Endodermal cell (in vitro differentiated cells): ENCODE measurements at regions not wholly inside any gene's neighbourhood (a gene's known extent, or its start where the extent isn't known, plus 50 kb on each side); places are given as distances from the start of the nearest gene placed in this dataset.

ENCODE experiments used
- DNase-seq: peaks from one replicate; pipeline ENCODE4 v3.0.0-alpha.2; 2017
- H3K27ac ChIP-seq: 2 replicates; pipeline ENCODE4 v1.5.1; 2013; ENCODE audit warnings: mild to moderate bottlenecking, low read depth, low read length, moderate library complexity
- H3K27me3 ChIP-seq: 2 replicates; pipeline ENCODE4 v1.6.1; 2013; ENCODE audit warnings: mild to moderate bottlenecking, low read length, moderate library complexity; ENCODE audit not compliant: insufficient read depth, control insufficient read depth, poor library complexity, severe bottlenecking
- H3K36me3 ChIP-seq: 2 replicates; pipeline ENCODE4 v1.7.0; 2013; ENCODE audit warnings: mild to moderate bottlenecking, low read length, moderate library complexity; ENCODE audit not compliant: control insufficient read depth, insufficient read depth
- H3K4me1 ChIP-seq: one replicate; pipeline ENCODE4 v1.7.0; 2013; ENCODE audit warnings: low read length; ENCODE audit not compliant: control insufficient read depth, insufficient read depth
- H3K4me3 ChIP-seq: 2 replicates; pipeline ENCODE4 v1.5.1; 2013; ENCODE audit warnings: mild to moderate bottlenecking, low read length, moderate library complexity
- H3K9ac ChIP-seq: 2 replicates; pipeline ENCODE4 v1.6.1; 2013; ENCODE audit warnings: mild to moderate bottlenecking, low read length, moderate library complexity; ENCODE audit not compliant: poor library complexity, severe bottlenecking; ENCODE audit errors: extremely low read depth
- H3K9me3 ChIP-seq: 2 replicates; pipeline ENCODE4 v1.6.1; 2013; ENCODE audit warnings: mild to moderate bottlenecking, low read length, moderate library complexity; ENCODE audit not compliant: control insufficient read depth
- H3K27ac Mint-ChIP-seq: 2 replicates; pipeline ENCODE4 v1.8.0; 2020; ENCODE audit warnings: mixed read lengths
- H3K27me3 Mint-ChIP-seq: 2 replicates; pipeline ENCODE4 v1.8.0; 2021; ENCODE audit warnings: mild to moderate bottlenecking, mixed read lengths; ENCODE audit not compliant: insufficient read depth
- H3K36me3 Mint-ChIP-seq: 2 replicates; pipeline ENCODE4 v1.8.0; 2020; ENCODE audit warnings: low read depth, mixed read lengths
- H3K4me1 Mint-ChIP-seq: 2 replicates; pipeline ENCODE4 v1.8.0; 2020; ENCODE audit warnings: mixed read lengths
- H3K4me3 Mint-ChIP-seq: 2 replicates; pipeline ENCODE4 v1.8.0; 2020; ENCODE audit warnings: mild to moderate bottlenecking, moderate library complexity, mixed read lengths
- H3K9me3 Mint-ChIP-seq: 2 replicates; pipeline ENCODE4 v1.8.0; 2020; ENCODE audit warnings: mild to moderate bottlenecking, mixed read lengths
- WGBS, 2 experiments: methylation state at CpG; one replicate each; pipeline versions ENCODE4 v1.1.5 to v1.1.7; 2013; ENCODE audit warnings: missing lambda C conversion rate in 2 of 2, mixed read lengths in 1 of 2; ENCODE audit not compliant: insufficient coverage in 1 of 2, insufficient read length in 1 of 2; 5-methylcytosine and 5-hydroxymethylcytosine counted together
- TF ChIP-seq, protein P1 (sequence below): fragments of 200-600 bp; sonication (generic); conservative IDR thresholded peaks from 2 replicates; pipeline ENCODE4 v1.5.0; 2021; ENCODE audit warnings: antibody characterized with exemption, mild to moderate bottlenecking

DNA sequence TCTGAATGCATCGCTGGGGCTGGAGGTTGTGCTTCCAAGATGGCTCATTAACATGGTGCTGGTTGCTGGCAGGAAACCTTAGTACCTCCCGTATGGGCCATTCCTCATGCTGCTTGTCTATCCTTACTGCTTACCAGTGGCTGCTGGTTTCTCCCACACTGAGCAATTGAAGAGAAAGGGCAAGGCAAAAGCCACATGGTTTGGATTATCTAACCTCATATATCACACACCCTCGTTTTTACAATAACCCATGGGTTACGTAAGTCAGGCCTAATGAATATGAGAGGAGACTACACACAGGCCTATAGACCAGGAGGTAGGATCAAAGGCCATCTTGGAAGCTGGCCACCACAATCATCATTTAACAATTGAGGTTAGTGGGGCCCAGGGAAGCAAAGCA, 141.8 kb upstream of the EDNRA start:
- no peaks in the 10 kb centered on the region for H3K36me3 Mint-ChIP-seq
- TF ChIP-seq, protein P1, sequence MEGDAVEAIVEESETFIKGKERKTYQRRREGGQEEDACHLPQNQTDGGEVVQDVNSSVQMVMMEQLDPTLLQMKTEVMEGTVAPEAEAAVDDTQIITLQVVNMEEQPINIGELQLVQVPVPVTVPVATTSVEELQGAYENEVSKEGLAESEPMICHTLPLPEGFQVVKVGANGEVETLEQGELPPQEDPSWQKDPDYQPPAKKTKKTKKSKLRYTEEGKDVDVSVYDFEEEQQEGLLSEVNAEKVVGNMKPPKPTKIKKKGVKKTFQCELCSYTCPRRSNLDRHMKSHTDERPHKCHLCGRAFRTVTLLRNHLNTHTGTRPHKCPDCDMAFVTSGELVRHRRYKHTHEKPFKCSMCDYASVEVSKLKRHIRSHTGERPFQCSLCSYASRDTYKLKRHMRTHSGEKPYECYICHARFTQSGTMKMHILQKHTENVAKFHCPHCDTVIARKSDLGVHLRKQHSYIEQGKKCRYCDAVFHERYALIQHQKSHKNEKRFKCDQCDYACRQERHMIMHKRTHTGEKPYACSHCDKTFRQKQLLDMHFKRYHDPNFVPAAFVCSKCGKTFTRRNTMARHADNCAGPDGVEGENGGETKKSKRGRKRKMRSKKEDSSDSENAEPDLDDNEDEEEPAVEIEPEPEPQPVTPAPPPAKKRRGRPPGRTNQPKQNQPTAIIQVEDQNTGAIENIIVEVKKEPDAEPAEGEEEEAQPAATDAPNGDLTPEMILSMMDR: no peak
- Histone ChIP-seq H3K27me3 (no peaks in the 10 kb centered on the region), H3K9ac (no peak overlapping the region), H3K36me3 (no peaks in the 10 kb centered on the region), H3K9me3 (no peaks in the 10 kb centered on the region), H3K4me3 (no peak overlapping the region), H3K4me1 (no peaks in the 10 kb centered on the region), H3K27ac (no peak overlapping the region)
- no peak overlapping the region for H3K4me3 Mint-ChIP-seq
- no peak overlapping the region for H3K27ac Mint-ChIP-seq
- no peaks in the 10 kb centered on the region for H3K27me3 Mint-ChIP-seq
- no peaks in the 10 kb centered on the region for H3K4me1 Mint-ChIP-seq
- H3K9me3 Mint-ChIP-seq: no peaks in the 10 kb centered on the region
- 92 to 93% methylated on average over 4 of the region's 4 CpGs for WGBS, 2 experiments
- DNase-seq: no peak

DNA sequence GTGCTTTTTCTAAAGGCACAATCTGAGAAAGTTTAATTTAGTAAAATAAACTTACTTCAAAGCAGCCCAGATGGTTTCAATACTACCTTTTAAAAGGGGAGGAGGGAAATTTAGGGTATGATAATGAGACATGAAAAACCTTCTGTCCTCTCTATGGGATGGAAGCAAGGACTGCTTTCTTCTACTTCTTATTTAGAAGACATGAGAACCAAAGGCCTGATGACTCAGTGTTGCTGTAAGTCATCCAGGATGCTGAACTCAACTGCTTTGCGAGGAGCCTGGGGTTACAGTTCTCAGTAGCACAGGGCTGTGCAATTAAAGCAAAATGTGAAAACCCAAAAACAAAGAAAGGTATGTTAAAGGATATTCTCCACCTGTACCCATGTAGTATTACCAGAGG, 140.8 kb upstream of the EDNRA start:
- H3K9me3 Mint-ChIP-seq: no peaks in the 10 kb centered on the region
- TF ChIP-seq, protein P1: no peak

DNA sequence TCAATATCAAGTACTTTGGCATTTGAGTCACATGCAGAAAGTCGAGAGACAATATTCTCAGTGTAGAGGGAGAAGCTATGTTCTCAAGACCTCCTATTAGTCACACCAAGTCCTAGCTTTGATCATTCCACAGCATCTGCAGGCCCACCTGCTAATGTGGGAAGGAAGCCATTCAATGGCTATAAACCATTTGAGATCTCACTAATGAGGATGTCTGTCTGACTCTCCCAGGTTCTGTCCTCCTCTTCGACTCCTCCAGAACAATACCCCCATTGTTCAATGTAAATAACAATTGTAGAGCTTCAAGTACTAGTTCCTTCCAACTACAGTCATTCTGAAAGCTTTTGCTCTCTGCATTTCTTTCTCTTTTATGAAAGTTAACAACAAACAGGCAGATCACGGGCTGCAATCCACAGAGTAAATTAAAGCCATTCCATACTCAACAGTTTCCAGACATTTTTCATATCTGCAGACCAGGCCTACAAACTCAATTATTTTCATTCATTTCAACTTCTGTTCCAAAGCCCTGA, 140.2 kb upstream of the EDNRA start:
- Histone ChIP-seq H3K4me3 (no peak overlapping the region), H3K9me3 (no peaks in the 10 kb centered on the region), H3K36me3 (no peaks in the 10 kb centered on the region), H3K4me1 (no peaks in the 10 kb centered on the region), H3K9ac (no peak overlapping the region), H3K27ac (no peak overlapping the region), H3K27me3 (no peaks in the 10 kb centered on the region)
- no peaks in the 10 kb centered on the region for H3K36me3 Mint-ChIP-seq
- no peaks in the 10 kb centered on the region for H3K4me1 Mint-ChIP-seq
- H3K27ac Mint-ChIP-seq: no peak overlapping the region
- TF ChIP-seq, protein P1: no peak
- no peaks in the 10 kb centered on the region for H3K9me3 Mint-ChIP-seq
- DNase-seq: no peak
- H3K27me3 Mint-ChIP-seq: no peaks in the 10 kb centered on the region
- no peak overlapping the region for H3K4me3 Mint-ChIP-seq
- 83 to 86% methylated on average over 3 of the region's 3 CpGs for WGBS, 2 experiments

More for the DNA sequence above, 140.8 kb upstream of the EDNRA start:
- no peak overlapping the region for H3K4me3 ChIP-seq
- Mint-ChIP-seq H3K36me3 (no peaks in the 10 kb centered on the region), H3K4me1 (no peaks in the 10 kb centered on the region), H3K27ac (no peak overlapping the region), H3K4me3 (no peak overlapping the region), H3K27me3 (no peaks in the 10 kb centered on the region)
- H3K9me3 ChIP-seq: no peaks in the 10 kb centered on the region
- H3K27ac ChIP-seq: no peak overlapping the region
- 93 to 100% methylated on average over 1 of the region's 1 CpG for WGBS, 2 experiments
- H3K36me3 ChIP-seq: no peaks in the 10 kb centered on the region
- no peak overlapping the region for H3K9ac ChIP-seq
- H3K4me1 ChIP-seq: no peaks in the 10 kb centered on the region
- no peaks in the 10 kb centered on the region for H3K27me3 ChIP-seq
- DNase-seq: no peak
